SK-N-SH (cell line): ENCODE measurements at regions not wholly inside any gene's neighbourhood (a gene's known extent, or its start where the extent isn't known, plus 50 kb on each side); places are given as distances from the start of the nearest gene placed in this dataset.

Source experiments
- CTCF ChIA-PET: fragments of 300-600, 350-600 bp; formaldehyde crosslinking; extraction: SDS; loops from one replicate; lab custom pipeline; 2021; lab: Yijun Ruan, JAX
- POLR2A ChIA-PET: fragments of 350-600 bp; sonication (Branson Sonifier 250); formaldehyde crosslinking; extraction: SDS; loops from one replicate; lab custom pipeline; 2020; ENCODE audit warnings: antibody characterized with exemption, inconsistent platforms; lab: Yijun Ruan, JAX
- DNase-seq: peaks from one replicate; pipeline ENCODE4 v3.0.0; 2012
- H2AFZ ChIP-seq: fragments of 200-600 bp; sonication (generic); 2 replicates; pipeline ENCODE4 v1.8.1; 2016; ENCODE audit warnings: antibody characterized with exemption, mild to moderate bottlenecking, low read depth
- H3F3A ChIP-seq: fragments of 200-600 bp; sonication (generic); replicated peaks from 2 replicates; pipeline ENCODE3; 2016; ENCODE audit warnings: antibody characterized with exemption, mild to moderate bottlenecking; ENCODE audit not compliant: insufficient read depth
- H3K27ac ChIP-seq, 2 experiments: fragments of 200-500 bp in 1 of 2; fragments of 200-600 bp in 1 of 2; sonication (Bioruptor generic) in 1 of 2; sonication (generic), shearing (Covaris generic) in 1 of 2; 2 replicates each; pipeline versions ENCODE4 v1.5.1 to v1.6.1; 2014 to 2016; ENCODE audit warnings: low read depth in 2 of 2, inconsistent platforms in 1 of 2, low read length in 1 of 2, mild to moderate bottlenecking in 1 of 2, mixed read lengths in 1 of 2
- H3K27me3 ChIP-seq: fragments of 200-600 bp; sonication (generic), shearing (Covaris generic); 2 replicates; pipeline ENCODE4 v1.6.1; 2016; ENCODE audit warnings: mixed run types; ENCODE audit not compliant: insufficient read depth
- H3K36me3 ChIP-seq, 2 experiments: fragments of 200-500 bp in 1 of 2; fragments of 200-600 bp in 1 of 2; sonication (Bioruptor generic) in 1 of 2; sonication (generic) in 1 of 2; replicated peaks in 1 of 2; 2 replicates each; pipeline versions ENCODE3 to v1.5.1; 2014 to 2016; ENCODE audit warnings: low read length in 1 of 2, mild to moderate bottlenecking in 1 of 2; ENCODE audit not compliant: insufficient read depth in 2 of 2, control insufficient read depth in 1 of 2
- H3K4me1 ChIP-seq, 2 experiments: fragments of 200-500 bp in 1 of 2; fragments of 200-600 bp in 1 of 2; sonication (Bioruptor generic) in 1 of 2; sonication (generic), shearing (Covaris generic) in 1 of 2; 2 replicates each; pipeline versions ENCODE4 v1.5.1 to v1.6.1; 2014 to 2016; ENCODE audit warnings: low read depth in 1 of 2, low read length in 1 of 2, mixed run types in 1 of 2; ENCODE audit not compliant: insufficient read depth in 2 of 2, control insufficient read depth in 1 of 2
- H3K4me2 ChIP-seq: fragments of 200-600 bp; sonication (generic), shearing (Covaris generic); 2 replicates; pipeline ENCODE4 v1.6.1; 2017; ENCODE audit warnings: mixed run types
- H3K4me3 ChIP-seq, 2 experiments: fragments of 200-500 bp in 1 of 2; fragments of 200-600 bp in 1 of 2; sonication (Bioruptor generic) in 1 of 2; sonication (generic), shearing (Covaris generic) in 1 of 2; 2 replicates each; pipeline versions ENCODE4 v1.5.1 to v1.8.1; 2014 to 2016; ENCODE audit warnings: low read depth in 2 of 2, inconsistent platforms in 1 of 2, low read length in 1 of 2, mild to moderate bottlenecking in 1 of 2, mixed read lengths in 1 of 2, moderate library complexity in 1 of 2
- H3K79me2 ChIP-seq: fragments of 200-600 bp; sonication (generic); 2 replicates; pipeline ENCODE4 v1.8.1; 2017; ENCODE audit warnings: mild to moderate bottlenecking; ENCODE audit not compliant: insufficient read depth
- H3K9ac ChIP-seq: fragments of 200-600 bp; sonication (generic); 2 replicates; pipeline ENCODE4 v1.6.1; 2017; ENCODE audit warnings: mixed run types
- H3K9me2 ChIP-seq: fragments of 200-600 bp; sonication (generic); 2 replicates; pipeline ENCODE4 v1.6.1; 2017; ENCODE audit warnings: mixed run types
- H3K9me3 ChIP-seq: fragments of 200-600 bp; sonication (generic); 2 replicates; pipeline ENCODE4 v1.6.1; 2017; ENCODE audit warnings: mixed run types, mild to moderate bottlenecking, moderate library complexity
- H4K20me1 ChIP-seq: fragments of 200-600 bp; sonication (generic); 2 replicates; pipeline ENCODE4 v1.6.1; 2017; ENCODE audit warnings: mild to moderate bottlenecking, mixed run types; ENCODE audit not compliant: insufficient read depth
- CHD2 ChIP-seq: fragments of 150-350 bp; IDR thresholded peaks from 2 replicates; pipeline ENCODE4 v1.6.1; 2018; ENCODE audit warnings: low read length; ENCODE audit not compliant: partially characterized antibody
- ELF1 ChIP-seq: IDR thresholded peaks from 2 replicates; pipeline ENCODE4 v1.4.0; 2012
- EP300 ChIP-seq, 2 experiments: IDR thresholded peaks; 2 replicates each; pipeline versions ENCODE4 v1.4.0 to v1.6.1; 2012; ENCODE audit warnings: borderline replicate concordance in 1 of 2, low read depth in 1 of 2, low read length in 1 of 2
- EZH2phosphoT487 ChIP-seq: fragments of 200-600 bp; sonication (generic); IDR thresholded peaks from 2 replicates; pipeline ENCODE4 v1.6.1; 2017; ENCODE audit warnings: low read depth, mixed run types, mild to moderate bottlenecking, antibody characterized with exemption, moderate library complexity, borderline replicate concordance
- FOXM1 ChIP-seq: IDR thresholded peaks from 2 replicates; pipeline ENCODE4 v1.4.0; 2012; ENCODE audit warnings: low read depth, mild to moderate bottlenecking
- MEF2A ChIP-seq: IDR thresholded peaks from 2 replicates; pipeline ENCODE4 v1.4.0; 2012; ENCODE audit warnings: low read depth, borderline replicate concordance
- MXI1 ChIP-seq: IDR thresholded peaks from 2 replicates; pipeline ENCODE4 v1.6.1; 2012; ENCODE audit warnings: mild to moderate bottlenecking, low read depth, low read length, improper control_type of control experiment
- NFIC ChIP-seq: IDR thresholded peaks from 2 replicates; pipeline ENCODE4 v1.4.0; 2012; ENCODE audit warnings: borderline replicate concordance
- POLR2AphosphoS5 ChIP-seq: IDR thresholded peaks from 2 replicates; pipeline ENCODE4 v1.6.1; 2012; ENCODE audit warnings: low read depth, low read length
- RCOR1 ChIP-seq: fragments of 150-350 bp; IDR thresholded peaks from 2 replicates; pipeline ENCODE4 v1.6.1; 2017; ENCODE audit warnings: antibody characterized with exemption, low read length
- REST ChIP-seq: IDR thresholded peaks from 2 replicates; pipeline ENCODE4 v1.6.1; 2012; ENCODE audit warnings: mild to moderate bottlenecking, low read depth, low read length, moderate library complexity
- RFX5 ChIP-seq: IDR thresholded peaks from 2 replicates; pipeline ENCODE4 v1.6.1; 2012; ENCODE audit warnings: mild to moderate bottlenecking, improper control_type of control experiment, low read length
- TCF12 ChIP-seq: IDR thresholded peaks from 2 replicates; pipeline ENCODE4 v1.4.0; 2012
- USF1 ChIP-seq: IDR thresholded peaks from 2 replicates; pipeline ENCODE4 v1.4.0; 2012; ENCODE audit warnings: low read depth, borderline replicate concordance
- YY1 ChIP-seq: IDR thresholded peaks from 2 replicates; pipeline ENCODE4 v1.4.0; 2012; ENCODE audit warnings: low read depth, mild to moderate bottlenecking
- WGBS: methylation state at CpG from one replicate; pipeline ENCODE4 v1.1.6; 2017; ENCODE audit warnings: low lambda C conversion rate; 5-methylcytosine and 5-hydroxymethylcytosine counted together

- no peaks in the 10 kb centered on the region for H3K36me3 ChIP-seq
- no peak overlapping the region for H2AFZ ChIP-seq
- peaks cover 0 to 2% of the 10 kb centered on the region in 2 experiments; a peak in 1 of 4 replicates for H3K4me1 ChIP-seq
- H4K20me1 ChIP-seq, result no peaks in the 10 kb centered on the region
- H3K79me2 ChIP-seq, result no peaks in the 10 kb centered on the region
- no peak for TF ChIP-seq EZH2phosphoT487
- TF ChIP-seq TCF12, result no peak
- TF ChIP-seq FOXM1, result no peak
- TF ChIP-seq NFIC, result no peak
- no peaks in the 10 kb centered on the region for H3K27me3 ChIP-seq
- no peak for DNase-seq
- no peak overlapping the region for H3K4me3 ChIP-seq
- POLR2A ChIA-PET, result no interaction called here
- H3K9ac ChIP-seq, result no peak overlapping the region
- no peaks in the 10 kb centered on the region for H3K9me2 ChIP-seq
- H3F3A ChIP-seq, result no peaks in the 10 kb centered on the region
- no peak overlapping the region for H3K27ac ChIP-seq
- 80% methylated on average over 7 of the region's 7 CpGs for WGBS
- no peak overlapping the region for H3K4me2 ChIP-seq
- CTCF ChIA-PET, result interaction anchor here (1.0 to 1.6 kb wide), 2 partner anchors 37 to 80 kb away, joined by 3 to 4 read pairs; no protein-coding TSS in a partner anchor
- no peaks in the 10 kb centered on the region for H3K9me3 ChIP-seq
Measured at GRCh38 chr20:50271612-50272011, 81.0 kb downstream of the CEBPB start.

GRCh38 chr20:50272030-50272723 is 81.5 kb downstream of the CEBPB start:
- Histone ChIP-seq H3K4me2 (no peak overlapping the region), H2AFZ (no peak overlapping the region), H4K20me1 (no peaks in the 10 kb centered on the region), H3K9me2 (no peaks in the 10 kb centered on the region), H3K4me3 (no peak overlapping the region), H3F3A (no peaks in the 10 kb centered on the region), H3K36me3 (no peaks in the 10 kb centered on the region), H3K9me3 (no peaks in the 10 kb centered on the region), H3K27me3 (no peaks in the 10 kb centered on the region), H3K4me1 (peaks cover 0 to 2% of the 10 kb centered on the region in 2 experiments; a peak in 1 of 4 replicates), H3K27ac (no peak overlapping the region), H3K79me2 (no peaks in the 10 kb centered on the region), H3K9ac (no peak overlapping the region)
- POLR2A ChIA-PET, result no interaction called here
- no peak for DNase-seq
- 70% methylated on average over 5 of the region's 8 CpGs for WGBS
- CTCF ChIA-PET, result interaction anchor here (1.6 kb wide), 1 partner anchor 37 kb away, joined by 4 read pairs; no protein-coding TSS in a partner anchor
- TF ChIP-seq USF1 (no peak), TCF12 (no peak), POLR2AphosphoS5 (no peak), RCOR1 (no peak), CHD2 (no peak), EZH2phosphoT487 (no peak), FOXM1 (no peak)

- DNase-seq, result no peak
- Histone ChIP-seq H4K20me1 (no peaks in the 10 kb centered on the region), H3K36me3 (no peaks in the 10 kb centered on the region), H2AFZ (no peak overlapping the region), H3K4me1 (peaks cover 0 to 2% of the 10 kb centered on the region in 2 experiments; a peak in 1 of 4 replicates), H3K4me2 (no peak overlapping the region), H3K4me3 (no peak overlapping the region), H3K9ac (no peak overlapping the region), H3K27me3 (no peaks in the 10 kb centered on the region), H3F3A (no peaks in the 10 kb centered on the region), H3K27ac (no peak overlapping the region), H3K9me3 (no peaks in the 10 kb centered on the region), H3K9me2 (no peaks in the 10 kb centered on the region), H3K79me2 (no peaks in the 10 kb centered on the region)
- ChIA-PET CTCF (interaction anchor here (1.6 kb wide), 1 partner anchor 36 kb away, joined by 4 read pairs; no protein-coding TSS in a partner anchor), POLR2A (no interaction called here)
- 84% methylated on average over 6 of the region's 6 CpGs for WGBS
- TF ChIP-seq ELF1 (no peak), REST (no peak), YY1 (no peak), MEF2A (no peak), EP300 (IDR thresholded peaks at IDR 0.05; ENCODE audit: borderline replicate concordance in 1 of 2, low read depth in 1 of 2, low read length in 1 of 2) (no peak), TCF12 (no peak), MXI1 (no peak), RFX5 (no peak)
Measured at GRCh38 chr20:50272724-50273446, 82.3 kb downstream of the CEBPB start.
